PC-9 (cell line): ENCODE measurements at regions not wholly inside any gene's neighbourhood (a gene's known extent, or its start where the extent isn't known, plus 50 kb on each side); places are given as distances from the start of the nearest gene placed in this dataset.

ENCODE experiments used
- EZH2 ChIP-seq: fragments of 200-600 bp; sonication (generic); IDR thresholded peaks from 2 replicates; pipeline ENCODE4 v1.8.0; 2017; ENCODE audit warnings: antibody characterized with exemption, low read depth
- TF ChIP-seq, protein P1 (sequence below): fragments of 200-600 bp; sonication (generic); conservative IDR thresholded peaks from 2 replicates; pipeline ENCODE4 v1.6.1; 2017; ENCODE audit warnings: mixed run types, antibody characterized with exemption, mild to moderate bottlenecking, moderate library complexity

DNA sequence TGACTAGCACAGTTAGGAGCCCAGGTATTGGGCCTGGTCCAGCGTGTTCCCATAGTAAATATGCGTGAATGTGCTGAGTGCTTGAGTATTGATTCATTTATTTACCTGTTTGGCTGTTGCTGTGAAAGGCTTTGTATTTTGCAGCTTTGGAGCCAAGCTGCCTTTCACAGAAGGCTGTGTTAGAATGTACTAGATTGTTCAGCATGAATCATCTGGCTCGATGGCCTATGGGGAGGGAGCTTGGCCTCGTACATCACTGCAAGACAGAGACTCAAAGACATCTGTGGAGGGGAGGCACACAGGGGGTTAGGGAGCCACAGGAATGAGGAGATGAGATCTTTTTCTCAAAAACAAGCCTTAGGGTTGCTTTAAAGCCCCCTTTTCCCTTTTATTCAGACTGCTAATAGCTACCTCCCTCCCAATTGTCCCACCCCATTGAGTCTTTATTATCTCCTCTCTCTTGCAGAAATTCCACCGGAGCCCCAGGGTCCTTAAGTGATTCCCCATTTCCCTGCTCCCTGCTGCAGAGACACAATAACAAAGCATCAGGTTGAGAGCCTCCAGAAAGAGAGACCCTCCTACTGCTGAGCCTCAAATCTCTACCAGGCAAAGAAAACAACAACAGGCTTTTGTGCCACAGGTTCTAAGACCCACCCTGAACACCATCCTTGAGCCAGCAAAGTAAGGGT, 307.2 kb downstream of the ABCC12 start:
- TF ChIP-seq, protein P1, sequence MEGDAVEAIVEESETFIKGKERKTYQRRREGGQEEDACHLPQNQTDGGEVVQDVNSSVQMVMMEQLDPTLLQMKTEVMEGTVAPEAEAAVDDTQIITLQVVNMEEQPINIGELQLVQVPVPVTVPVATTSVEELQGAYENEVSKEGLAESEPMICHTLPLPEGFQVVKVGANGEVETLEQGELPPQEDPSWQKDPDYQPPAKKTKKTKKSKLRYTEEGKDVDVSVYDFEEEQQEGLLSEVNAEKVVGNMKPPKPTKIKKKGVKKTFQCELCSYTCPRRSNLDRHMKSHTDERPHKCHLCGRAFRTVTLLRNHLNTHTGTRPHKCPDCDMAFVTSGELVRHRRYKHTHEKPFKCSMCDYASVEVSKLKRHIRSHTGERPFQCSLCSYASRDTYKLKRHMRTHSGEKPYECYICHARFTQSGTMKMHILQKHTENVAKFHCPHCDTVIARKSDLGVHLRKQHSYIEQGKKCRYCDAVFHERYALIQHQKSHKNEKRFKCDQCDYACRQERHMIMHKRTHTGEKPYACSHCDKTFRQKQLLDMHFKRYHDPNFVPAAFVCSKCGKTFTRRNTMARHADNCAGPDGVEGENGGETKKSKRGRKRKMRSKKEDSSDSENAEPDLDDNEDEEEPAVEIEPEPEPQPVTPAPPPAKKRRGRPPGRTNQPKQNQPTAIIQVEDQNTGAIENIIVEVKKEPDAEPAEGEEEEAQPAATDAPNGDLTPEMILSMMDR = no peak
- no peak for TF ChIP-seq EZH2
